ENCODE measurements at regions not wholly inside any gene's neighbourhood (a gene's known extent, or its start where the extent isn't known, plus 50 kb on each side); places are given as distances from the start of the nearest gene placed in this dataset.

GRCh38 chr5:15282611-15283010 is 217.4 kb upstream of the FBXL7 start:
- TF ChIP-seq CTCF (IDR thresholded peaks at IDR 0.05) (no peak), POLR2A (IDR thresholded peaks at IDR 0.05) (no peak)

Measured in uterus (tissue), 2 donors.